ENCODE measurements at regions not wholly inside any gene's neighbourhood (a gene's known extent, or its start where the extent isn't known, plus 50 kb on each side); places are given as distances from the start of the nearest gene placed in this dataset.
A peak's percentile ranks its signal among the peaks of the same experiment; 100 is the strongest.

DNA sequence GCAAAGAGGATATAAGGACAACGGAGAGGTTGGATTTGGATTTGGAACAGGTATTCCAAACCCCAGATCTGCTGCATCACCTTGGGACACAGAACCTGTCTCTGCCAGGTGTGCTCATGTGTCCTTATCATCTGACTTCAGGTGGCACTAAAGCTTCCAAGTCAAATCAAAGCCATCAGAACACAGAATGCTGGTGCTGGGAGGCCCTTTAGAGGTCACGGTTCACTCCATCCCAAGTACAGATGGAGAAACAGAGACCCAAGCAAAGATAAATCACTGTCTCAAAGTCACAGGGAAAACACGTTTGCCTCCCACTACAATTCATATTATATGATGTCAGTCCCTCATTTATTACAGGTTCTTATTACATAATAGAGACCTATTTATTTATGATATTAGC is 72.8 kb downstream of the HES1 start:
- Mint-ChIP-seq H3K27me3 (ENCODE audit: insufficient read depth) (no peaks in the 10 kb centered on the region), H3K4me3 (no peak overlapping the region), H3K4me1 (peaks cover 26% of the 10 kb centered on the region), H3K27ac (no peak overlapping the region), H3K9me3 (no peaks in the 10 kb centered on the region), H3K36me3 (ENCODE audit: low read depth) (no peaks in the 10 kb centered on the region)
- Histone ChIP-seq H3K4me3 (ENCODE audit: low read length) (no peak overlapping the region), H3K9me3 (ENCODE audit: control insufficient read depth, low read length) (no peaks in the 10 kb centered on the region), H3K27me3 (ENCODE audit: control insufficient read depth, insufficient read depth, low read length, poor library complexity, severe bottlenecking) (peaks cover 8% of the 10 kb centered on the region), H3K9ac (ENCODE audit: extremely low read depth, low read length, poor library complexity, severe bottlenecking) (no peak overlapping the region), H3K36me3 (ENCODE audit: control insufficient read depth, insufficient read depth, low read length) (no peaks in the 10 kb centered on the region), H3K4me1 (ENCODE audit: control insufficient read depth, insufficient read depth, low read length) (no peaks in the 10 kb centered on the region), H3K27ac (ENCODE audit: low read depth, low read length) (no peak overlapping the region)
- no peak for TF ChIP-seq CTCF (conservative IDR thresholded peaks at IDR 0.05)
- 90 to 91% methylated on average over 2 to 3 of the region's 3 CpGs for WGBS, 2 experiments (ENCODE audit: insufficient coverage in 1 of 2, insufficient read length in 1 of 2)
- DNase-seq, result no peak

DNA sequence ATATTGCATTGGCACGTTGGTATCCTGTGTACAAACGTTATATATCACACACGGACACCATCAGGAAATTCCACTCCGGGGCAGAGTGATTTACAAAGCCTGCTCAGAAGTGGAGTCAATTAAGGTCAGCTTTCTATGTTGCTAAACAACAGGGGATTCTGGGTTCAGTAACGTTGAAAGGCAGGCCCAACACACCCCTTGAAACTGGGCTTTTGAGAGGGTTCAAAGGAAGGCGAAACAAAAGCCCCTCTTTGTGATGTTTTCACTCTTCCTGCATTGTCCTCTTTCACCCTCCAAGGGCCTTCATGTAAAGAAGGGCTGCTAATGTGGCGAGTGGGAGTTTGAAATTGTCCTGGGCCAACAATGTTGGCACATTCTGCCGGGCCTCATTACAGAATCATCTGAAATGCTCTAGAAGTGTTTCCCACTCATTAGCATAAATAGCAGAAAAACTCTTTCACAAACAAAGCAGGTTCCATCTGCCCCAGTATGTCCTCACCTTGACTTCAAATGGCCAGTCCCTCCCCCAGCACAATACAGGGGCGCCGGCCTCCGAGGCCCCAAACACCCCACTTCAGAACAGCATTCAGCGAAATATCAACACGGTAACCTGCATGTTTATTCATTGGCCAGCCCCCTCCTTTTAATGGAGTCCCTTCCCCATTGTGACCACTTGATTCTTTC is 76.4 kb downstream of the HES1 start:
- H3K36me3 Mint-ChIP-seq (ENCODE audit: low read depth), result no peaks in the 10 kb centered on the region
- H3K27me3 Mint-ChIP-seq (ENCODE audit: insufficient read depth), result no peaks in the 10 kb centered on the region

GRCh38 chr3:194212845-194213331 is 76.9 kb downstream of the HES1 start:
- no peaks in the 10 kb centered on the region for H3K36me3 Mint-ChIP-seq (ENCODE audit: low read depth)
- WGBS, 2 experiments (ENCODE audit: insufficient coverage in 1 of 2, insufficient read length in 1 of 2), result 13 to 25% methylated on average over 6 to 10 of the region's 10 CpGs
- no peak overlapping the region for H3K4me3 Mint-ChIP-seq
- Histone ChIP-seq H3K27me3 (ENCODE audit: control insufficient read depth, insufficient read depth, low read length, poor library complexity, severe bottlenecking) (no peaks in the 10 kb centered on the region), H3K27ac (ENCODE audit: low read depth, low read length) (peak overlapping the region; percentile 94), H3K4me1 (ENCODE audit: control insufficient read depth, insufficient read depth, low read length) (no peaks in the 10 kb centered on the region), H3K9me3 (ENCODE audit: control insufficient read depth, low read length) (no peaks in the 10 kb centered on the region), H3K4me3 (ENCODE audit: low read length) (no peak overlapping the region), H3K36me3 (ENCODE audit: control insufficient read depth, insufficient read depth, low read length) (no peaks in the 10 kb centered on the region), H3K9ac (ENCODE audit: extremely low read depth, low read length, poor library complexity, severe bottlenecking) (no peak overlapping the region)
- peak overlapping the region; percentile 93 for H3K27ac Mint-ChIP-seq
- H3K4me1 Mint-ChIP-seq, result peaks cover 27% of the 10 kb centered on the region
- no peak for TF ChIP-seq CTCF (conservative IDR thresholded peaks at IDR 0.05)
- peak; percentile 89 for DNase-seq
- no peaks in the 10 kb centered on the region for H3K27me3 Mint-ChIP-seq (ENCODE audit: insufficient read depth)
- no peaks in the 10 kb centered on the region for H3K9me3 Mint-ChIP-seq

More for the DNA sequence above, 76.4 kb downstream of the HES1 start:
- Histone ChIP-seq H3K4me3 (ENCODE audit: low read length) (no peak overlapping the region), H3K36me3 (ENCODE audit: control insufficient read depth, insufficient read depth, low read length) (no peaks in the 10 kb centered on the region), H3K27ac (ENCODE audit: low read depth, low read length) (peak overlapping the region; percentile 94), H3K27me3 (ENCODE audit: control insufficient read depth, insufficient read depth, low read length, poor library complexity, severe bottlenecking) (no peaks in the 10 kb centered on the region), H3K9ac (ENCODE audit: extremely low read depth, low read length, poor library complexity, severe bottlenecking) (no peak overlapping the region), H3K4me1 (ENCODE audit: control insufficient read depth, insufficient read depth, low read length) (no peaks in the 10 kb centered on the region), H3K9me3 (ENCODE audit: control insufficient read depth, low read length) (no peaks in the 10 kb centered on the region)
- Mint-ChIP-seq H3K9me3 (no peaks in the 10 kb centered on the region), H3K27ac (peak overlapping the region; percentile 93), H3K4me3 (no peak overlapping the region), H3K4me1 (peaks cover 27% of the 10 kb centered on the region)
- no peak for DNase-seq
- 39 to 49% methylated on average over 6 to 13 of the region's 13 CpGs for whole genome bisulfite sequencing, 2 experiments (ENCODE audit: insufficient coverage in 1 of 2, insufficient read length in 1 of 2)
- TF ChIP-seq CTCF (conservative IDR thresholded peaks at IDR 0.05), result no peak
